ENCODE measurements at regions not wholly inside any gene's neighbourhood (a gene's known extent, or its start where the extent isn't known, plus 50 kb on each side); places are given as distances from the start of the nearest gene placed in this dataset.

GRCh38 chr4:147139455-147140198, 194.0 kb upstream of the TTC29 start:
- TF ChIP-seq, protein P1, sequence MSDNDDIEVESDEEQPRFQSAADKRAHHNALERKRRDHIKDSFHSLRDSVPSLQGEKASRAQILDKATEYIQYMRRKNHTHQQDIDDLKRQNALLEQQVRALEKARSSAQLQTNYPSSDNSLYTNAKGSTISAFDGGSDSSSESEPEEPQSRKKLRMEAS (IDR thresholded peaks at IDR 0.05; ENCODE audit: low read depth, low read length) = no peak
- TF ChIP-seq CTCF (IDR thresholded peaks at IDR 0.05; ENCODE audit: low read depth, low read length) = no peak
- no peak for TF ChIP-seq POLR2A (IDR thresholded peaks at IDR 0.05; ENCODE audit: extremely low read depth, insufficient read length)
- no peak for TF ChIP-seq MYC (IDR thresholded peaks at IDR 0.05; ENCODE audit: low read depth, low read length)
